GM18873 (cell line): ENCODE measurements at regions not wholly inside any gene's neighbourhood (a gene's known extent, or its start where the extent isn't known, plus 50 kb on each side); places are given as distances from the start of the nearest gene placed in this dataset.

Experiments
- ATAC-seq: cut with Tn5 transposase; IDR thresholded peaks from one replicate; pipeline ENCODE4 v1.9.1; 2021; ENCODE audit warnings: mild to moderate bottlenecking, moderate library complexity, moderate number of reproducible peaks; ENCODE audit not compliant: unreplicated experiment, low FRiP score

- no peak for ATAC-seq
These were observed 222.6 kb downstream of the HTR7 start for GRCh38 chr10:90635111-90635765.

DNA sequence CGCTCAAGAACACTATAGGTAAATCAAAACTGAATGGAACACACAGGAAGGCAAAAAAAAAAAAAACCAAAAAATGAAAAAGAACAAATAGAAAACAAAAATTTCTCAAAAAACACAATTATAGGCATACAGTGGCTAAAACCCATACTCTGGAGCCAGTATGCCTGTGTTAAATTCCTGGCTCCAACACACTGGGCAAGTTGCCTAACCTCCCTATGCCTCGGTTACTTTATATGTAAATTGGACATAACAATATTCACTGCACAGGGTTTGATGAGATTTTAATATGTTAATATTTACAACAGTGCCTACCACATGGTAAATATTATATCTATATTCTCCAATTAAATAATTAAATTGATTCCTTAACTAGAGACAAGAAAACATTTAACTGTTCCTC is 217.1 kb downstream of the HTR7 start:
- no peak for ATAC-seq

- no peak for ATAC-seq
These were observed 216.1 kb downstream of the HTR7 start for GRCh38 chr10:90641731-90642130.

DNA sequence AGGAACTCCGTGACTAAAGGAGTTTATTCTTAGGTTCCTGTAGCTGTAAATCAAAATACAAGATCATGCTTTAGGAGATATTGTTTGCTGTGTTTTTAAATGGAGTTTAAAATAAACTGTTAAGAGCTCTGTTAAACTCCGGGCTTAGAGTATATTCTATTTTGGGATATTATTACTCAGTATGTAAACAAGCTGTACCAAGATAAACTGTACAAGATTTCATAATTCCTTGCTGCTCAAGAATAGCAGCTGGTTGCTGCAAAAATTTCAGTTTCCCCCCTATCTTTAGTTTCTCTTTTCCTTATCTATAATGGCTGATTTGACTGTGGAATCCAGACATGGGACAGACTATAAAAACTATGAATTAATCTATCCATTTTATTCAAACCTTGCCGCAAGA is 215.7 kb downstream of the HTR7 start:
- ATAC-seq: no peak

DNA sequence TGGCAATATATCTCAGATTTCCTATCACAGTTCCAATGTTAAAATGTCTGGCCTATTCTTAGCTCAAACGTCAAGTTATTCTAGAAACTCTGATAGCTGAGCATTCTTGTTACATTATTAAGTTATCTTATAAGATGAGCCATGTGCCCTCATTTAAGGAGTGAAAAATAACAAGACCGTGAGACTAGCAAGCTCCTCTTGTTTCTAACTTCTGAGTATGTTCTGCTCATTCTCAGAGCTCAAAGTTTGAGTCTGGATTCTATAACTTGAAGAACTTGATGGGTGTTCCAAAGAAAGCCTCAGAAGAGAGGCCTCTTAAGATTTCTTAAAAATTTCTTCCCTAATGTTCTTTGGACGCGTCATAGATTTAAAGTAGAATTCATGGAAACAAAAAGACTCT is 215.2 kb downstream of the HTR7 start:
- ATAC-seq: no peak

DNA sequence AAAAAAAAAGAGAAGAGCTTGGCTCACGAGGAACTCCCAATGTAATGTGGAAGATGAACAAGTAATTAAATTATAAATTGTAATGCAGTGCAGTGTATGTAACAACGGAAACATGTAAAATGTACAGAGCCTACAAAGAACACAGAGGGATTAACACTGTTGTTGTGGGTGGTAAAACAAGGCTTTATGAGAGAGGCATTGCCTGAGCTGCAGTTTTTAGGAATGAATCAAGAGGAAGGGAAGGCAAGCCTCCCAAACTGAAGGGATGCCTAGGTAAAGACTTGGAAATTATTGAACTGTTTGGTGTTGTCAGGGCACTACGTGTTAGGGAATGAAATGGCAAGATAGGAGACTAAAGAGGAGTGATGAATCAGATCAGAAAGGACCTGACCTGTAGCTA is 213.7 kb downstream of the HTR7 start:
- no peak for ATAC-seq

- ATAC-seq: no peak
These were observed 207.0 kb downstream of the HTR7 start for GRCh38 chr10:90650858-90651257.

DNA sequence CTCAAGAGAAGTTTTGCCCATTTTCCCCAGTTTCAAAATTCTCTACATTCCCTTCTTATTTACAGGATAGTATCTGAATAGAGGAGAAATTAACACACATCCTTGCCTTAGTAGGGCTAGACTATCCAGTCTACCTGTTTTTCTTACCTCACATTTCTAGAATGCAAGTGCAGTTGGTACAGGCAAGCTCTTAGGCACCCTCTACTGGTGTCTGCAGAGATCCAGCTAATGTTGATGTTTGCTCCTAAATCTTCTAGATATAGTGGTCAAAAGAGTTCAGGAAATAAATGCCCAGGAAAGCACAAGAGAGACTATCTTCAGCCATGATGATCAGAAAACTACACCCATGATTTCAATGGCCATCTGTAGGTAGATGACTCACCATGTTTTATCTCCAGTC is 205.3 kb downstream of the HTR7 start:
- ATAC-seq: no peak

DNA sequence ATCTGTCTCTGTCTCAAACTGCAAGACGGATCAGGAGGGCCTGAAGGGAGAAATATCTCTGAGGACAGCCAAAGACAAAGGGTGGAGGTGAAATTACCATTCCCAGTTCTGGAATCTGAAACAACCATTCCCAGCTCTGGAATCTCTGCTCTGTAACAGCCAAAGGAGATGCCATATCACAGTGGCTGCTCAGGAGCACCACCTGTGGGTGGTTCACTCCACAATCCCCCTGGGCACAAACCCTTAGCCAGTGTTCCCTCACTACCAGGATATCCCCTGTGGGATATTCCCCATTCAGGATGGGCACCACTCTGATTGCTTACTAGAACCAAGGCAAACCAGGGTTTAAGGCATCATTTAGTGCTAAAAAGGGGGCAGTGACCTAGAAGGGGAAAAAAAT is 199.0 kb downstream of the HTR7 start:
- no peak for ATAC-seq

DNA sequence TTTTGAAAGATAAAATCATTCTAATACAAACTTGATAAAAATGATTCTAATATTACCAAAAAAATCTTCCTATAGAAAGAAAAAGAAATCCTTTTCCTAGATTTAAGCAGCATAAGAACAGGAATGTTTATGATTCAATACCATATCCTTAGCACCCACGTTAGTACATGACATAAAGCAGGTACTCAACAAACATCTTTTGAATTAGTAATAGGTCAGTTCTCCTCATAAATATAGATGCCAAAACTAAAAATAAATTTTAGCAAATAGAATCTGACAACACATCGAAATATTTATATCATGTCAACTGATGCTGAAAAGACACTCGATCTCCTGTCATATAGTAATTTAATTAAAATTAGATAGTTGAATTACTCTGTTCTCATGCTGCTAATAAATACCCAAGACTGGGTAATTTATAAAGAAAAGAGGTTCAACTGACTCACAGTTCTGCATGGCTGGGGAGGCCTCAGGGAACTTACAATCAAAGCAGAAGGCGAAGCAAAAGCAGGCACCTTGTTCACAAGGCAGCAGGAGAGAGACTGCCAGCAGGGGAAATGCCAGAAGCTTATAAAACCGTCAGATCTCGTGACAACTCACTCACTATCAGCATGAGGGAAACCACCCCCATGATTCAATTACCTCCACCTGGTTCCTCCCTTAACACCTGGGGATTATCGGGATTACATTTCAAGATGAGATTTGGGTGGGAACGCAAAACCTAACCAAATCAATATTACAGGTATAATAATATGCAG is 191.8 kb downstream of the HTR7 start:
- no peak for ATAC-seq

- ATAC-seq: no peak
These were observed 183.4 kb downstream of the HTR7 start for GRCh38 chr10:90674461-90674860.

- ATAC-seq: no peak
These were observed 182.9 kb downstream of the HTR7 start for GRCh38 chr10:90674928-90675327.

DNA sequence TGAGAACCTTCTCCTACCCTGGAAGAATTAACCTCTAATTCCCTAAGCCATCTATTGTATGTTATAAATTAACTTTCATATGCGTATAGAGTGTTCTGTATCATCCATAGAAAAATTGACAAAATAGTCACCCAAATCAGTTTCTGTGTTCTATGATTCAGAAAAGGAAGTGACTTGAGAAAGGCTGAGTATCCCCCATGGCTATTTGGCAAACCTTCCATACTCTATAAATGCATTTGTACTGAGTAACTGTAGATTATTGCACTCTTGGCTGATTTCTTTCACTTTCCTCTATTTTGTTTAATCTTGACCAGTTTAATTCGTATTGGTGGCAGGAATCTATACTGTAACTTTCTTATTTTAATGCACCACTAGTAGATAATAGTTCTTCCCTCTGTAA is 182.2 kb downstream of the HTR7 start:
- ATAC-seq: no peak
